DND-41 (cell line): ENCODE measurements at regions not wholly inside any gene's neighbourhood (a gene's known extent, or its start where the extent isn't known, plus 50 kb on each side); places are given as distances from the start of the nearest gene placed in this dataset.
"Not testable (repeated sequence)": the region's sequence is repeated elsewhere in the genome, so short reads cannot be mapped to it uniquely, and the experiment has no call there.

ENCODE experiments used
- ATAC-seq: fragments of 200-7000 bp; cut with Tn5 transposase; 3 replicates; pipeline ENCODE4 v1.9.1; 2021; ENCODE audit warnings: low read depth; ENCODE audit not compliant: insufficient read depth
- DNase-seq: peaks from one replicate; pipeline ENCODE4 v3.0.0-alpha.2; 2020
- H2AFZ ChIP-seq: 2 replicates; pipeline ENCODE4 v1.6.0; 2012; ENCODE audit warnings: low read depth, low read length
- H3K27ac ChIP-seq: 2 replicates; pipeline ENCODE4 v1.5.1; 2012; ENCODE audit warnings: low read length, inconsistent platforms
- H3K27me3 ChIP-seq: fragments of 200-600 bp; sonication (generic); 2 replicates; pipeline ENCODE4 v1.6.0; 2012; ENCODE audit warnings: low read length, mild to moderate bottlenecking, inconsistent platforms; ENCODE audit not compliant: insufficient read depth, poor library complexity
- H3K36me3 ChIP-seq: 2 replicates; pipeline ENCODE4 v1.5.1; 2012; ENCODE audit warnings: low read length, inconsistent platforms; ENCODE audit not compliant: insufficient read depth
- H3K4me1 ChIP-seq: 2 replicates; pipeline ENCODE4 v1.5.1; 2012; ENCODE audit warnings: mild to moderate bottlenecking, low read length; ENCODE audit not compliant: insufficient read depth
- H3K4me2 ChIP-seq: 2 replicates; pipeline ENCODE4 v1.6.0; 2012; ENCODE audit warnings: mild to moderate bottlenecking, moderate library complexity, low read length, inconsistent platforms; ENCODE audit not compliant: insufficient read depth
- H3K4me3 ChIP-seq, 2 experiments: fragments of 200-600 bp in 1 of 2; shearing (Covaris generic) in 1 of 2; 2 replicates each; pipeline ENCODE4 v1.5.1; 2012 to 2016; ENCODE audit warnings: inconsistent platforms in 2 of 2, low read length in 2 of 2, mild to moderate bottlenecking in 2 of 2, low read depth in 1 of 2, moderate library complexity in 1 of 2
- H3K79me2 ChIP-seq: 2 replicates; pipeline ENCODE4 v1.6.0; 2012; ENCODE audit warnings: low read length, inconsistent platforms; ENCODE audit not compliant: insufficient read depth
- H3K9ac ChIP-seq: 2 replicates; pipeline ENCODE4 v1.6.0; 2012; ENCODE audit warnings: low read depth, mild to moderate bottlenecking, inconsistent platforms, low read length, moderate library complexity
- H3K9me3 ChIP-seq: 2 replicates; pipeline ENCODE4 v1.5.1; 2012; ENCODE audit warnings: low read length, moderate library complexity, mild to moderate bottlenecking, inconsistent platforms; ENCODE audit not compliant: insufficient read depth, severe bottlenecking
- H4K20me1 ChIP-seq: 2 replicates; pipeline ENCODE4 v1.6.0; 2012; ENCODE audit warnings: low read length; ENCODE audit not compliant: insufficient read depth
- CTCF ChIP-seq: IDR thresholded peaks from 2 replicates; pipeline ENCODE4 v1.5.1; 2012; ENCODE audit warnings: borderline replicate concordance, low read length, moderate library complexity, mild to moderate bottlenecking; ENCODE audit not compliant: poor library complexity, severe bottlenecking; ENCODE audit errors: extremely low read depth
- EZH2 ChIP-seq: IDR thresholded peaks from 3 replicates; pipeline ENCODE4 v1.6.1; 2012; ENCODE audit warnings: borderline replicate concordance, low read depth, mild to moderate bottlenecking, moderate library complexity, low read length, inconsistent platforms; ENCODE audit not compliant: severe bottlenecking

DNA sequence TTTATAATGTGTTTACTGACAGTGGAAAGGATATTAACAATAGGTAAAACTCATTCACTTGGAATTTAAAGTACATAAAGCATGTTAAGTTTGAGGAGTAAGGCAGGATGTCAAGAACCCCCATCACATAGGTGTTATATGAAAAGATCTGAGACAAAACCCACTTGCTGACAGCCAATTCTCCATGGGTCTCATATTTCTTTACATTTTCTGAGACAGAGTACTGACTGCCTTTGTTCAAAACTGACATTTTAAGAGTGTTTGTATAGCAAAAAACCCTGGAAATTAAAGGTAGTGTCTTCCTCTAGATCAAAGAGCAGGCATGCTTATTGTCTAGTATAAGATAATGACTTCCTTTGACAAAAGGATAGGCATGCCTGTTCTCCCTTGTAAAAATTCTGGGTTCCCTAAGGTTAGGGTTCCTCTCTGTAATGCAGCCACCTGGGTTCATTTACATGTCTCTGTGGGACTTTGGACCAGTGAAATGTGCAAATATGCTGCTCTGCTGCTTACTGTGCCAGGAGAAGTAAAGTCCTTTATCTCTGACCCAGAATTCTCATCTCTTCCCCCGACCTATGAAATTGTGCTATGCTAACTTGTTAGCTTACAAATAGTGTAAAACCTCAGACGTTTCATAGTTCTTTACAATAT, 123.6 kb downstream of the PCDH18 start:
- Histone ChIP-seq H3K36me3 (no peaks in the 10 kb centered on the region), H3K27ac (no peak overlapping the region), H3K4me2 (no peak overlapping the region), H3K9me3 (no peaks in the 10 kb centered on the region), H3K9ac (no peak overlapping the region), H3K27me3 (no peaks in the 10 kb centered on the region), H3K79me2 (no peaks in the 10 kb centered on the region), H3K4me3 (no peak overlapping the region), H4K20me1 (no peaks in the 10 kb centered on the region), H3K4me1 (no peaks in the 10 kb centered on the region), H2AFZ (no peak overlapping the region)
- DNase-seq (no peak), ATAC-seq (no peak)
- TF ChIP-seq EZH2 (no peak), CTCF (no peak)

DNA sequence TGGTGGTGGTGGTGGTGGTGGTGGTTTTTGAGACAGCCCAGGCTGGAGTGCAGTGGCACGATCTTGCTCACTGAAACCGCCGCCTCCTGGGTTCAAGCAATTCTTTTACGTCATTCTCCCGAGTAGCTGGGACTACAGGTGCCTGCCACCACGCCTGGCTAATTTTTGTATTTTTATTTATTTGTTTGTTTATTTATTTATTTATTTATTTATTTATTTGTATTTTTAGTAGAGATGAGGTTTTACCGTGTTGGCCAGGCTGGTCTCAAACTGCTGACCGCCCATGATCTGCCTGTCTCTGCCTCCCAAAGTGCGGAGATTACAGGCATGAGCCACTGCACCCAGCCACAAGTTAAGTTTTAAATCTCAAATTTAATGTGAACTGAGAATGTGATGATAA, 126.5 kb downstream of the PCDH18 start:
- not testable (repeated sequence) for DNase-seq, ATAC-seq, H3K4me2 ChIP-seq

DNA sequence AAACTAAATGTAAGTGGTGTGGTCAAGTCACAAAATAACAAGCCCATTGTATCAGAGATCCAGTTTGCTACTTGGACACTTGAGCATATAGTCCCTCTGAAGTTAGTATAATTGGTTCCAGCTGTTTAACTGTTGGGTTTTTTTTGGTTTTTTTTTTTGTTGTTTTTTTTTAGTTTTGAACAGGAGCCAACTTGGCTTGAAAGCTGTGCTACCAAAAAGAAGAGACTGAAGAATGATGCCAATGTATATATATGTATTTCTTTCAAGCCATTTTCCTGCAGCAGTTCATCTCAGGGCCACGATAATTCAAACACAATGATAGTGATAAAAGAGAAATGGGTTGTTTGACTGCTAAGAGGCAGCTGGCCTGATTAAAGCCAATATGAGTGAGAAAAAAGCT, 138.3 kb downstream of the PCDH18 start:
- ATAC-seq = no peak

More for the DNA sequence above, 126.5 kb downstream of the PCDH18 start:
- H3K4me3 ChIP-seq, H3K27me3 ChIP-seq, H3K4me1 ChIP-seq, H3K9ac ChIP-seq, H3K79me2 ChIP-seq, H3K27ac ChIP-seq, H3K9me3 ChIP-seq, H2AFZ ChIP-seq, H4K20me1 ChIP-seq, H3K36me3 ChIP-seq: not testable (repeated sequence)

DNA sequence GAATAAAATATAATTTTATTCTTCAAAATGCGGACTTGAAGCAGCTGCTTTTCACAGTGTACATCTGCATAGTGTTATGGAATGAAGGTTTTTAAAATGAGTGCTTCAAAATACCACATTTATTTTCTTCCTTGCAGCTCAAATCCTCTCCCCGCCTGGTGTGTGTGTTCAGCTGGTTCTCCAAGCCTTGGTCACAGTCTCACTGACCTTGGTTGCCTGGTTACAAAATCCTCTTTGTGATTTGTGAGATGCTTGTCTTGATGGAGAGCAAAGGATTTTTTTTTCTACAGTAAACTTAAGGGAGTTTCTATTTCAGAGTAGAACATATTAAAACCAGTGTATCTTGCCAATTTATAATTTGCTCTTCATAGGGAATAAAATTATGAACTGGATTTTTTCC, 139.2 kb downstream of the PCDH18 start:
- DNase-seq (no peak), ATAC-seq (no peak)
- H3K4me2 ChIP-seq = no peak overlapping the region
- H3K36me3 ChIP-seq = no peaks in the 10 kb centered on the region
- H3K4me1 ChIP-seq = no peaks in the 10 kb centered on the region
- H3K79me2 ChIP-seq = no peaks in the 10 kb centered on the region
- no peak overlapping the region for H3K9ac ChIP-seq
- H2AFZ ChIP-seq = no peak overlapping the region
- H3K9me3 ChIP-seq = no peaks in the 10 kb centered on the region
- H4K20me1 ChIP-seq = no peaks in the 10 kb centered on the region
- no peak overlapping the region for H3K4me3 ChIP-seq
- no peak for TF ChIP-seq EZH2
- no peak for TF ChIP-seq CTCF
- no peaks in the 10 kb centered on the region for H3K27me3 ChIP-seq
- no peak overlapping the region for H3K27ac ChIP-seq

More for the DNA sequence above, 138.3 kb downstream of the PCDH18 start:
- Histone ChIP-seq H4K20me1 (no peaks in the 10 kb centered on the region), H3K27me3 (no peaks in the 10 kb centered on the region), H3K4me2 (no peak overlapping the region), H3K27ac (no peak overlapping the region), H3K9me3 (no peaks in the 10 kb centered on the region), H3K79me2 (no peaks in the 10 kb centered on the region), H3K9ac (no peak overlapping the region), H3K4me1 (no peaks in the 10 kb centered on the region), H3K4me3 (no peak overlapping the region), H3K36me3 (no peaks in the 10 kb centered on the region), H2AFZ (no peak overlapping the region)
- no peak for TF ChIP-seq EZH2
- no peak for TF ChIP-seq CTCF
- no peak for DNase-seq
